GM23338 (cell line): ENCODE measurements at regions not wholly inside any gene's neighbourhood (a gene's known extent, or its start where the extent isn't known, plus 50 kb on each side); places are given as distances from the start of the nearest gene placed in this dataset.

Source experiments
- ATAC-seq: fragments of 200-7000 bp; cut with Tn5 transposase; 3 replicates; pipeline ENCODE4 v1.9.1; 2020
- DNase-seq: peaks from one replicate; pipeline ENCODE4 v3.0.0-alpha.2; 2015; ENCODE audit warnings: low spot score
- H2AFZ ChIP-seq: fragments of 200-600 bp; sonication (generic); 2 replicates; pipeline ENCODE4 v1.8.0; 2016; ENCODE audit warnings: antibody characterized with exemption, mild to moderate bottlenecking, moderate library complexity
- H3F3A ChIP-seq: fragments of 200-600 bp; sonication (generic); replicated peaks from 2 replicates; pipeline ENCODE4 v1.8.0; 2017; ENCODE audit warnings: antibody characterized with exemption, mixed run types, low read depth
- H3K27ac ChIP-seq: fragments of 200-600 bp; sonication (generic); 2 replicates; pipeline ENCODE4 v1.6.1; 2016; ENCODE audit warnings: low read depth
- H3K27me3 ChIP-seq: fragments of 200-600 bp; sonication (generic); 2 replicates; pipeline ENCODE4 v1.8.0; 2016; ENCODE audit warnings: mild to moderate bottlenecking, mixed run types, moderate library complexity; ENCODE audit not compliant: insufficient read depth
- H3K36me3 ChIP-seq: fragments of 200-600 bp; sonication (generic); 2 replicates; pipeline ENCODE4 v1.8.0; 2016; ENCODE audit warnings: mild to moderate bottlenecking; ENCODE audit not compliant: insufficient read depth
- H3K4me1 ChIP-seq: fragments of 200-600 bp; sonication (generic); 2 replicates; pipeline ENCODE4 v1.8.0; 2016; ENCODE audit warnings: mild to moderate bottlenecking, moderate library complexity; ENCODE audit not compliant: insufficient read depth
- H3K4me2 ChIP-seq: fragments of 200-600 bp; sonication (generic); 2 replicates; pipeline ENCODE4 v1.7.1; 2017; ENCODE audit warnings: mixed run types
- H3K4me3 ChIP-seq: fragments of 200-600 bp; sonication (generic); 2 replicates; pipeline ENCODE4 v1.6.1; 2016; ENCODE audit warnings: mixed run types
- H3K79me2 ChIP-seq: fragments of 200-600 bp; sonication (generic); replicated peaks from 2 replicates; pipeline ENCODE4 v1.8.0; 2017; ENCODE audit warnings: mild to moderate bottlenecking; ENCODE audit not compliant: insufficient read depth
- H3K9me2 ChIP-seq: fragments of 200-600 bp; sonication (generic); 2 replicates; pipeline ENCODE4 v1.8.0; 2017; ENCODE audit not compliant: insufficient read depth
- H4K20me1 ChIP-seq: fragments of 200-600 bp; sonication (generic); replicated peaks from 2 replicates; pipeline ENCODE4 v1.8.0; 2017; ENCODE audit warnings: mild to moderate bottlenecking; ENCODE audit not compliant: insufficient read depth
- H3K27ac Mint-ChIP-seq: 2 replicates; pipeline ENCODE4 v1.8.0; 2020; ENCODE audit warnings: inconsistent platforms, mild to moderate bottlenecking, moderate library complexity, mixed read lengths
- H3K27me3 Mint-ChIP-seq: 3 replicates; pipeline ENCODE4 v1.8.0; 2022; ENCODE audit warnings: low read depth, mild to moderate bottlenecking, moderate library complexity, mixed read lengths, inconsistent platforms; ENCODE audit not compliant: insufficient read depth, poor library complexity
- H3K36me3 Mint-ChIP-seq: 3 replicates; pipeline ENCODE4 v1.8.0; 2021; ENCODE audit warnings: low read depth, mild to moderate bottlenecking, inconsistent platforms, moderate library complexity, mixed read lengths
- H3K4me1 Mint-ChIP-seq: 3 replicates; pipeline ENCODE4 v1.8.0; 2020; ENCODE audit warnings: mild to moderate bottlenecking, inconsistent platforms, mixed read lengths
- H3K4me3 Mint-ChIP-seq: 3 replicates; pipeline ENCODE4 v1.8.0; 2021; ENCODE audit warnings: moderate library complexity, mild to moderate bottlenecking, inconsistent platforms, mixed read lengths
- H3K9me3 Mint-ChIP-seq: 3 replicates; pipeline ENCODE4 v1.8.0; 2020; ENCODE audit warnings: moderate library complexity, mild to moderate bottlenecking, inconsistent platforms, mixed read lengths
- EZH2 ChIP-seq: fragments of 200-600 bp; sonication (generic); IDR thresholded peaks from one replicate; pipeline ENCODE4 v1.8.0; 2017; ENCODE audit warnings: antibody characterized with exemption, mild to moderate bottlenecking, low read depth; ENCODE audit not compliant: unreplicated experiment
- EZH2phosphoT487 ChIP-seq: fragments of 200-600 bp; sonication (generic); IDR thresholded peaks from one replicate; pipeline ENCODE4 v1.8.1; 2018; ENCODE audit warnings: antibody characterized with exemption; ENCODE audit not compliant: unreplicated experiment
- JUNB ChIP-seq: IDR thresholded peaks from one replicate; pipeline ENCODE4 v1.6.1; 2016; ENCODE audit warnings: antibody characterized with exemption; ENCODE audit not compliant: unreplicated experiment
- POLR2AphosphoS5 ChIP-seq: IDR thresholded peaks from 2 replicates; pipeline ENCODE4 v1.6.1; 2016; ENCODE audit warnings: antibody characterized with exemption, low read depth
- STAT1 ChIP-seq: IDR thresholded peaks from one replicate; pipeline ENCODE4 v1.6.1; 2016; ENCODE audit warnings: antibody characterized with exemption; ENCODE audit not compliant: unreplicated experiment
- TF ChIP-seq, protein P1 (sequence below): fragments of 250-450 bp; sonication (Bioruptor Pico); IDR thresholded peaks from 2 replicates; pipeline ENCODE4 v1.5.0; 2020; ENCODE audit warnings: mild to moderate bottlenecking, moderate library complexity
- TF ChIP-seq, protein P2 (sequence below): IDR thresholded peaks from one replicate; pipeline ENCODE4 v1.6.1; 2018; ENCODE audit warnings: antibody characterized with exemption; ENCODE audit not compliant: unreplicated experiment

DNA sequence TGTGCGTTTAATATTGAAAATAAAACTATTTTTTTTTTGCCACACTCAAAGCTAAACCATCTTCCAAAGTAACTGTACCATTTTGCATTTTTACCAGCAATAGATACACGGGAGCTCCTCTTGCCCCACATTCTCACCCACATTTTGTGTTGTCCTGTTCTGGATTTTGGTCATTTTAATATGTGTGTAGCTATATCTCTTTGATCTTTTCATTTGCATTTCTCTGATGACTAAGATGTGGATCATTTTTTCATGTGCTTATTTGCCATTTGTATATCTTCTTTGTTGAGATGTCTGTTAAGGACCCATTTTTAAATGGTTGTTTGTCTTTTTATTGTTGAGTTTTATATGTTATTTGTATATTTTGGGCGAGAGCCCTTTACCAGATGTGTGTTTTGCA, 1543.5 kb downstream of the GRIK2 start (continued):
- TF ChIP-seq, protein P1, sequence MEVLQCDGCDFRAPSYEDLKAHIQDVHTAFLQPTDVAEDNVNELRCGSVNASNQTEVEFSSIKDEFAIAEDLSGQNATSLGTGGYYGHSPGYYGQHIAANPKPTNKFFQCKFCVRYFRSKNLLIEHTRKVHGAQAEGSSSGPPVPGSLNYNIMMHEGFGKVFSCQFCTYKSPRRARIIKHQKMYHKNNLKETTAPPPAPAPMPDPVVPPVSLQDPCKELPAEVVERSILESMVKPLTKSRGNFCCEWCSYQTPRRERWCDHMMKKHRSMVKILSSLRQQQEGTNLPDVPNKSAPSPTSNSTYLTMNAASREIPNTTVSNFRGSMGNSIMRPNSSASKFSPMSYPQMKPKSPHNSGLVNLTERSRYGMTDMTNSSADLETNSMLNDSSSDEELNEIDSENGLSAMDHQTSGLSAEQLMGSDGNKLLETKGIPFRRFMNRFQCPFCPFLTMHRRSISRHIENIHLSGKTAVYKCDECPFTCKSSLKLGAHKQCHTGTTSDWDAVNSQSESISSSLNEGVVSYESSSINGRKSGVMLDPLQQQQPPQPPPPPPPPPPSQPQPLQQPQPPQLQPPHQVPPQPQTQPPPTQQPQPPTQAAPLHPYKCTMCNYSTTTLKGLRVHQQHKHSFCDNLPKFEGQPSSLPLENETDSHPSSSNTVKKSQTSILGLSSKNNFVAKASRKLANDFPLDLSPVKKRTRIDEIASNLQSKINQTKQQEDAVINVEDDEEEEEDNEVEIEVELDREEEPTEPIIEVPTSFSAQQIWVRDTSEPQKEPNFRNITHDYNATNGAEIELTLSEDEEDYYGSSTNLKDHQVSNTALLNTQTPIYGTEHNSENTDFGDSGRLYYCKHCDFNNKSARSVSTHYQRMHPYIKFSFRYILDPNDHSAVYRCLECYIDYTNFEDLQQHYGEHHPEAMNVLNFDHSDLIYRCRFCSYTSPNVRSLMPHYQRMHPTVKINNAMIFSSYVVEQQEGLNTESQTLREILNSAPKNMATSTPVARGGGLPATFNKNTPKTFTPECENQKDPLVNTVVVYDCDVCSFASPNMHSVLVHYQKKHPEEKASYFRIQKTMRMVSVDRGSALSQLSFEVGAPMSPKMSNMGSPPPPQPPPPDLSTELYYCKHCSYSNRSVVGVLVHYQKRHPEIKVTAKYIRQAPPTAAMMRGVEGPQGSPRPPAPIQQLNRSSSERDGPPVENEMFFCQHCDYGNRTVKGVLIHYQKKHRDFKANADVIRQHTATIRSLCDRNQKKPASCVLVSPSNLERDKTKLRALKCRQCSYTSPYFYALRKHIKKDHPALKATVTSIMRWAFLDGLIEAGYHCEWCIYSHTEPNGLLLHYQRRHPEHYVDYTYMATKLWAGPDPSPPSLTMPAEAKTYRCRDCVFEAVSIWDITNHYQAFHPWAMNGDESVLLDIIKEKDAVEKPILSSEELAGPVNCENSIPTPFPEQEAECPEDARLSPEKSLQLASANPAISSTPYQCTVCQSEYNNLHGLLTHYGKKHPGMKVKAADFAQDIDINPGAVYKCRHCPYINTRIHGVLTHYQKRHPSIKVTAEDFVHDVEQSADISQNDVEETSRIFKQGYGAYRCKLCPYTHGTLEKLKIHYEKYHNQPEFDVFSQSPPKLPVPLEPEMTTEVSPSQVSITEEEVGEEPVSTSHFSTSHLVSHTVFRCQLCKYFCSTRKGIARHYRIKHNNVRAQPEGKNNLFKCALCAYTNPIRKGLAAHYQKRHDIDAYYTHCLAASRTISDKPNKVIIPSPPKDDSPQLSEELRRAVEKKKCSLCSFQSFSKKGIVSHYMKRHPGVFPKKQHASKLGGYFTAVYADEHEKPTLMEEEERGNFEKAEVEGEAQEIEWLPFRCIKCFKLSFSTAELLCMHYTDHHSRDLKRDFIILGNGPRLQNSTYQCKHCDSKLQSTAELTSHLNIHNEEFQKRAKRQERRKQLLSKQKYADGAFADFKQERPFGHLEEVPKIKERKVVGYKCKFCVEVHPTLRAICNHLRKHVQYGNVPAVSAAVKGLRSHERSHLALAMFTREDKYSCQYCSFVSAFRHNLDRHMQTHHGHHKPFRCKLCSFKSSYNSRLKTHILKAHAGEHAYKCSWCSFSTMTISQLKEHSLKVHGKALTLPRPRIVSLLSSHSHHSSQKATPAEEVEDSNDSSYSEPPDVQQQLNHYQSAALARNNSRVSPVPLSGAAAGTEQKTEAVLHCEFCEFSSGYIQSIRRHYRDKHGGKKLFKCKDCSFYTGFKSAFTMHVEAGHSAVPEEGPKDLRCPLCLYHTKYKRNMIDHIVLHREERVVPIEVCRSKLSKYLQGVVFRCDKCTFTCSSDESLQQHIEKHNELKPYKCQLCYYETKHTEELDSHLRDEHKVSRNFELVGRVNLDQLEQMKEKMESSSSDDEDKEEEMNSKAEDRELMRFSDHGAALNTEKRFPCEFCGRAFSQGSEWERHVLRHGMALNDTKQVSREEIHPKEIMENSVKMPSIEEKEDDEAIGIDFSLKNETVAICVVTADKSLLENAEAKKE, result no peak
- TF ChIP-seq JUNB, result no peak

DNA sequence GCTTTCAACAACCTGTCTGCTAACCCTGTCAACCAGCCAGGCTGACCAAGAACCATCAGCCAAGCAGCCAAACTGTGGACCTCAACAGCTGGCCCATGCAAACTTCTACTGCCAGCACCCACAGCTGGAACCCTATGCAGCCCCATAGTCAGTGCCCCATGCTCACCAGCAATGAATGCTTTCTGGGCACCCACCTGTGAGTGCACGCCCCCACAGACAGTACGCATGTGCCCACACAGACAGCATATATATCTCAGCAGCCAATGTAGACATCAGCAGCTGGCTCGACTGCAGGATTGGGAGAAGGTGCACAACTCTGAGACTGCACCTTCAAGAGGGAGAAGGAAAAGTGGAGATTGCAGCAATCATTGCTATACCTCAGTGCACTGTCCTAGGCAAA, 1534.6 kb downstream of the GRIK2 start:
- H3K4me3 Mint-ChIP-seq, result no peak overlapping the region
- H3F3A ChIP-seq, result no peaks in the 10 kb centered on the region
- no peak for TF ChIP-seq POLR2AphosphoS5
- TF ChIP-seq, protein P2, sequence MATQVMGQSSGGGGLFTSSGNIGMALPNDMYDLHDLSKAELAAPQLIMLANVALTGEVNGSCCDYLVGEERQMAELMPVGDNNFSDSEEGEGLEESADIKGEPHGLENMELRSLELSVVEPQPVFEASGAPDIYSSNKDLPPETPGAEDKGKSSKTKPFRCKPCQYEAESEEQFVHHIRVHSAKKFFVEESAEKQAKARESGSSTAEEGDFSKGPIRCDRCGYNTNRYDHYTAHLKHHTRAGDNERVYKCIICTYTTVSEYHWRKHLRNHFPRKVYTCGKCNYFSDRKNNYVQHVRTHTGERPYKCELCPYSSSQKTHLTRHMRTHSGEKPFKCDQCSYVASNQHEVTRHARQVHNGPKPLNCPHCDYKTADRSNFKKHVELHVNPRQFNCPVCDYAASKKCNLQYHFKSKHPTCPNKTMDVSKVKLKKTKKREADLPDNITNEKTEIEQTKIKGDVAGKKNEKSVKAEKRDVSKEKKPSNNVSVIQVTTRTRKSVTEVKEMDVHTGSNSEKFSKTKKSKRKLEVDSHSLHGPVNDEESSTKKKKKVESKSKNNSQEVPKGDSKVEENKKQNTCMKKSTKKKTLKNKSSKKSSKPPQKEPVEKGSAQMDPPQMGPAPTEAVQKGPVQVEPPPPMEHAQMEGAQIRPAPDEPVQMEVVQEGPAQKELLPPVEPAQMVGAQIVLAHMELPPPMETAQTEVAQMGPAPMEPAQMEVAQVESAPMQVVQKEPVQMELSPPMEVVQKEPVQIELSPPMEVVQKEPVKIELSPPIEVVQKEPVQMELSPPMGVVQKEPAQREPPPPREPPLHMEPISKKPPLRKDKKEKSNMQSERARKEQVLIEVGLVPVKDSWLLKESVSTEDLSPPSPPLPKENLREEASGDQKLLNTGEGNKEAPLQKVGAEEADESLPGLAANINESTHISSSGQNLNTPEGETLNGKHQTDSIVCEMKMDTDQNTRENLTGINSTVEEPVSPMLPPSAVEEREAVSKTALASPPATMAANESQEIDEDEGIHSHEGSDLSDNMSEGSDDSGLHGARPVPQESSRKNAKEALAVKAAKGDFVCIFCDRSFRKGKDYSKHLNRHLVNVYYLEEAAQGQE, result no peak
- no peak for TF ChIP-seq STAT1
- TF ChIP-seq, protein P1, result no peak
- TF ChIP-seq EZH2, result no peak
- TF ChIP-seq EZH2phosphoT487, result no peak

More for the DNA sequence above, 1534.6 kb downstream of the GRIK2 start:
- no peak overlapping the region for H3K4me3 ChIP-seq
- H3K27me3 ChIP-seq, result no peaks in the 10 kb centered on the region
- no peak overlapping the region for H3K4me2 ChIP-seq
- no peaks in the 10 kb centered on the region for H3K27me3 Mint-ChIP-seq
- no peak for DNase-seq
- H2AFZ ChIP-seq, result no peak overlapping the region
- no peak overlapping the region for H3K27ac ChIP-seq
- no peaks in the 10 kb centered on the region for H3K9me2 ChIP-seq
- no peaks in the 10 kb centered on the region for H3K9me3 Mint-ChIP-seq
- no peaks in the 10 kb centered on the region for H4K20me1 ChIP-seq
- no peaks in the 10 kb centered on the region for H3K36me3 ChIP-seq
- no peaks in the 10 kb centered on the region for H3K4me1 Mint-ChIP-seq
- H3K36me3 Mint-ChIP-seq, result no peaks in the 10 kb centered on the region
- ATAC-seq, result no peak
- H3K27ac Mint-ChIP-seq, result no peak overlapping the region; the same call in 1 of the 2 replicates
- no peaks in the 10 kb centered on the region for H3K79me2 ChIP-seq
- no peaks in the 10 kb centered on the region for H3K4me1 ChIP-seq
